ENCODE measurements at regions not wholly inside any gene's neighbourhood (a gene's known extent, or its start where the extent isn't known, plus 50 kb on each side); places are given as distances from the start of the nearest gene placed in this dataset.
A peak's percentile ranks its signal among the peaks of the same experiment; 100 is the strongest.

DNA sequence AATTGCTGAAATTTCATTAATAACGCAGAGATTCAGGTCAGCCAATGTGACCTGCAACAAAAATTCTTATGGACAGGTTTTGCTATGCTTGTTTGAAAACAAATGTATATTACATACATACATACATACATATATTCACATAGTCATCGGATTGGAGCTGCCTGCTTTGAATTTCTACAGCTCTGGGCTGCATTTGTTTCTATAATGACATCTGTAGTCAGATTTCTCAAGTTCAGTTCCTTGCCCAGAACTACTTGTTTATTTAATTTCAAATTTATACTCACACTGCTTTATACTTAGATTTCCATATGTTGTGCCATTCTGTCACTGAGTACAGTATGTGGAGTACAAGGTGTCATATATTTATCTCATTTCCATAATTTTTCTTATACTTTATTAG is 2775.0 kb downstream of the PCDH9 start:
- no peak for DNase-seq (ENCODE audit: extremely low read depth in 1 of 11, low read depth in 9 of 11, low spot score in 4 of 11)

DNA sequence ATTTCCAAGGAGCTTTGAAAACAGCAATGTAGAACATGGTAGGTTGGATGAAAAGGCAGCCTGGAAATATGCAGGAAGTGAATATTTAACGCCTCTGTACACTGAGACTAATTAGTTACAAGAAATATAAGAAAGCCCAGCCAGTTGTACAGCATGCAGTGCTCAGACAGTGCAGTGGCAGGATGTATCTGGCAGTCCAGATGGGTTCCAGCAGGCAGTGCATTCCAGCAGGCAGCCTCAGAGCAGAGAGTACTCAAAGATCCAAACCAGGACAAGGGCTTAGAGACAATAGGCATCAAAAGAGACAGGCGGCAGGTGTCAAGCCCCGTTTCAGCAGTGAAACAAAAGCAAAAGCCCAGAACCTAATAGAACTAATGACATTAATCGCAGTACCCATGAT is 2776.3 kb downstream of the PCDH9 start:
- peak in 1 of 11 donors; percentile 8 for DNase-seq (ENCODE audit: extremely low read depth in 1 of 11, low read depth in 9 of 11, low spot score in 4 of 11)

DNA sequence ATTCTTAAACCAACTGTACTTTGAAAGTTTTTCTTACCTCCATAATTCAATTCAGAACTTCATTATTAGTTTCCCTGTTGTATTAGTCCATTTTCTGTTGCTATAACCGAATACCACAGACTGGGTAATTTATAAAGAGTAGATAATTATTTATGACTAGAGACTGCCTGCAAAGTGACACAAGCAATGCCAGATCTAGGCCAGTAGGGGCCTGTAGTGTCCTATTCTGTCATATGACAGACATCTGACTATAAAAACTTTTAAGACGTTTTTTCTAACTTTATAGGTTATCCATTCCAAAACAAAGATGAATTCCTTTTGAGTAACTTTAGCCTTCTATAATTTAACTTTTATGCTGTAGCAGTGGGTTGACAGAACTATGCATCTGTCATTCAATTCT is 2783.8 kb downstream of the PCDH9 start:
- no peak for DNase-seq (ENCODE audit: extremely low read depth in 1 of 11, low read depth in 9 of 11, low spot score in 4 of 11)

DNA sequence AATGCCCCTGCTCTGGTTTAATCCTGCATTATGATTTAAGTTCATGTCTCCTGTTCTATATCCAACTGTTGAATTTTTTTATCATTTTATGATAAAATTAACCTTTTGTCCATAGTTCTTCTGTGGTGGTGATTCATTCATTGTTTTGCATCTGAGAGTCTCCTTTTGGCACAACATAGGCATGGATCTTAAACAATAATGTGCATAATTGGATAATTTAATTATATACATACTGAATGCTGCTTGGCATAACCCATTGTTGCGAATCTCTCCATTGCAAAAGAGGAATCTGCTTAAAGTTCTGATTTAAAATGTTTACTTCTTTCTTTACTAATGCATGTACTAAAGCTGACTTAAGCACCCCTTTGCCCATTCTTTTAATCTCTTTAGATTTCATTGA is 2788.4 kb downstream of the PCDH9 start:
- DNase-seq (ENCODE audit: extremely low read depth in 1 of 11, low read depth in 9 of 11, low spot score in 4 of 11): no peak

DNA sequence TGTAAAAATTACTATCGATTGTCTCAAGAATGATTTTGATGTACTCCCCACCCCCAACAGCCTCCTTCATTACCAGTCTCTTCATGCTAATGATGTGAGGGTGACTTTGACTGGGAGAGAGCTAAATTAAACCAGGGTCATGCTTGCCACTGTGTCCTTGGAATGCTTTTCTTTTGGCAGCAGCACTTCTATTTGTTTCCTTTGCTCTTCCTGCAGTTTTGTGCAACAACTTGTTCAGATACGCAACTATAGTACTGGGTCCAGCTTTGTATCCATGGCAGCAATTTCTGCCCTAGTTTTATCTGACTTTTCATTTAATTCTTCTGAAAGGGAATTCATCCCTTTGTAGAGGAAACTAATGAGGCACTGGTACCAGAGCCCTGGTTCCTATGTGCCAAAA is 2792.1 kb downstream of the PCDH9 start:
- no peak for DNase-seq (ENCODE audit: extremely low read depth in 1 of 11, low read depth in 9 of 11, low spot score in 4 of 11)

DNA sequence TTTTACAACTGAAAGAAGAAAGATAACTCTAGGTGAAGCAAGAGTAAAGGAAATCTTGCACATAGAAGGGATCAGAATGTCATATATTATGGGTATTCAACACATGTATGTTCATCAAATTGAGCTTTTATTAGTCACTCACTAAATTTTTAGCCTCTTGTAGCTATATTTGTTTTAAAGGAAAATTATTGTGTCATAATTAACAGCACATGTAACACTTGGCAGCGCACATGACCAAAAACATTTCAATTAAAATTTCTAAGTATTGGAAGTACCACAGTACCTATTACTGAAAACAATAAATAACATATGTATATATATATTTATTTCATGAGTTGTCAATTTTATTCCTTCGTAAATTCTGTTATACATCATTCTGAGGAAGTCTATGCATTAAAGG is 2800.4 kb downstream of the PCDH9 start:
- no peak for DNase-seq (ENCODE audit: extremely low read depth in 1 of 11, low read depth in 9 of 11, low spot score in 4 of 11)

DNA sequence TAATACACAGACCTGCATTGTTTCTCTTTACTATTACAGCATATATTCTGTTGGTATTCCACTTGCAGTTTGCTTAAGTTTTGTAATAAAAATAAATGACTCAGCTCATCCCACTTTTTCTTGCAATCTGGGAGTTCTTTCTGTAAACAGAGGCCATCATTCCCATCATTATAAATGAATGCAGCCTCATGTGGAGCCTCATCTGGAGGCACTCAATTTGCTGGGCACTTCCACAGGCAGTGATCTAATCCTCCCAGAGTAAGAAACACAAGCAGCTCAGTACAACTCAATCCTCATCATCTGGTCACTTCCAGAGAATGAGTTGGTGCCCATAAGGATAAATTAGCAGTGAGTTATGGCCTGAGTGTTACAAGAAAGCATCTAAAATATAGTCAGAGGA is 2801.9 kb downstream of the PCDH9 start:
- no peak for DNase-seq (ENCODE audit: extremely low read depth in 1 of 11, low read depth in 9 of 11, low spot score in 4 of 11)

DNA sequence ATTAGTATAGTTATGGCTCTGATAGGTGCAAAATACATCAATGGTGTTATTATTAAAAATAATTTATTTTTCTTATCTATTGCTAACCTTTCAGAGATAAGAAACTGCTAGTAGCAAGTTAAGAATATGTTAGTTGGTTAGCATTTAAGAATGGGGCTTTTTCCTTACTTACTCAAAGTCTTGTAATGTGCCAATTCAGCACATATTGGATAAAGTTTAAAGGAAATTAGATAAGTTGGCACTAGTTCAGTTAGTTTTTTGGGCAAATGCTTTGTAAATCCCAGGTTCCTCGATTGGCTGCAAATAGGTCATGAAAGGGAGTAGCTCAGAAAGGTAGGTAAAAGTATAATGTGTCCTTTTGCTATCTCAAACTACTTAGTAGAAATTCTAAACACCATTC is 2806.7 kb downstream of the PCDH9 start:
- no peak for DNase-seq (ENCODE audit: extremely low read depth in 1 of 11, low read depth in 9 of 11, low spot score in 4 of 11)

DNA sequence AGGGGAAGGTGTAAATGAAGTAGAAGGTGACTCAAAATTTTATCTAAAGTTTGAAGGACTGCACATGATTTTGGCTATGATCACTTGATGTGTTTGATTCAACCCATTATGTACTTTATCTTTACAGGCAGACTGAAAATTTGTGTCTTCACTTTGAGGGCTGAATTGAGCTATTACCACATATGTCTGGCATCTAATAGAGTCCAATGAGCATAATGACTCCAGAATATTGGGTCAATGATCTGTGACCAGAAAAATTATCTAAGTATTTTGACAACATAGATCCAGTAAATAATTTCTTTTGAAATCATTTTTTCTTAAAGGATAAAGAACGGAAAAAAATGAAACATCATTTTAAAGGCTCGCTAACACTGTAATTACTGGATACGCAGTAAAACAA is 2810.0 kb downstream of the PCDH9 start:
- no peak for DNase-seq (ENCODE audit: extremely low read depth in 1 of 11, low read depth in 9 of 11, low spot score in 4 of 11)

DNA sequence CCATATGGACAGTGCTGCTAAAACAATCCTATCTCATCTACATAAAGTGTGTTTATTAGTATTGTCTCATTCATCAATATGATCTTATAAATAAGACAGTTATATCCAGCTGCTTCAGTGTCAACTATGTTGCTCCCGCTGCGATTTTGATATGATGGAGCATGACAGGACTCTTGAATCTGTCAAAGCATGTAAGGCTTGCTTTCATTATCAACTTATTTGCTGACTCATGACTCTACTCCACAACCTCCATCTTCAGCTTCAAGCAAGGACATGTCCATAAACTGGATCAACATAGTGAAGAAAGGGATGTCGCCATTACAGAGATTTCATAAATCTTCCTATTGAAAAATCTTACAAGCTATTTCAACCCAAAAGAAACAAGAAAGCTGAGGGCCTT is 2812.6 kb downstream of the PCDH9 start:
- DNase-seq (ENCODE audit: extremely low read depth in 1 of 11, low read depth in 9 of 11, low spot score in 4 of 11): no peak

DNA sequence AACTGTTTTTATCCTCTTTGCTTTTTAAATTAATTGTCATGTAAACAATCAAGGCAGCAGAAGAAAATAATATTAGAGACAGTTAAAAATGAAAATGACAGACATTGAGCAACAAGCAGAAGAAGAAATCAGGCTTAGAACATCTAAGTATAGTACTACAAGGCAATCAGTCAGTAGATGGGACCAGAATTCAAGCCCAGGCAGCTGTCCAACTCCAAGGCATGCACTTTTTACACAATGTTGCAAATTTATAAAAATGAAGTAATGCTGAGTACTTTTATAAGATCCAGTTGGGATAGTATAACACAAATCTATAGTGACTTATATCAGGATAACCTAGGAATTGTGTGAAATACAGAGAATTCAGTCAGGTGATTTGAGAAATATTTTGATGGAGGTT is 2815.8 kb downstream of the PCDH9 start:
- DNase-seq (ENCODE audit: extremely low read depth in 1 of 11, low read depth in 9 of 11, low spot score in 4 of 11): no peak

DNA sequence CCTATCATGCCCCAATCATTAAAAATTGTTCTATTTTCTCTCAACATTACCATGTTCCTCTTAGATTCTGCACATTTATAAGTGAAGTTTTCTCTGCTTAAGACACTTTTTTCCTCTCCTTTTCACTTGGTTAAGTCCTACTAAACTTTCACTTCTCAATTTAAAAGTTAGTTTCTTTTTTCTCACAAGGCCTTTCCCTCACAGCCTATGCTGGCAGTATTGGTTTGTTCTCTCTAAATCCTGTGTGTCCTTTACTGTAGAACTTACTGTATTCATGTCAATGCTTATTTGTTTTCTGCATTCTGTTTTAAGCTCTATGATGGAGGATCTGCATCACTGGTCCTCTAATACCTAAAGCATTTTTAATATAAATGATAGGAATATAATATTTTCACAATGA is 2816.6 kb downstream of the PCDH9 start:
- no peak for DNase-seq (ENCODE audit: extremely low read depth in 1 of 11, low read depth in 9 of 11, low spot score in 4 of 11)

DNA sequence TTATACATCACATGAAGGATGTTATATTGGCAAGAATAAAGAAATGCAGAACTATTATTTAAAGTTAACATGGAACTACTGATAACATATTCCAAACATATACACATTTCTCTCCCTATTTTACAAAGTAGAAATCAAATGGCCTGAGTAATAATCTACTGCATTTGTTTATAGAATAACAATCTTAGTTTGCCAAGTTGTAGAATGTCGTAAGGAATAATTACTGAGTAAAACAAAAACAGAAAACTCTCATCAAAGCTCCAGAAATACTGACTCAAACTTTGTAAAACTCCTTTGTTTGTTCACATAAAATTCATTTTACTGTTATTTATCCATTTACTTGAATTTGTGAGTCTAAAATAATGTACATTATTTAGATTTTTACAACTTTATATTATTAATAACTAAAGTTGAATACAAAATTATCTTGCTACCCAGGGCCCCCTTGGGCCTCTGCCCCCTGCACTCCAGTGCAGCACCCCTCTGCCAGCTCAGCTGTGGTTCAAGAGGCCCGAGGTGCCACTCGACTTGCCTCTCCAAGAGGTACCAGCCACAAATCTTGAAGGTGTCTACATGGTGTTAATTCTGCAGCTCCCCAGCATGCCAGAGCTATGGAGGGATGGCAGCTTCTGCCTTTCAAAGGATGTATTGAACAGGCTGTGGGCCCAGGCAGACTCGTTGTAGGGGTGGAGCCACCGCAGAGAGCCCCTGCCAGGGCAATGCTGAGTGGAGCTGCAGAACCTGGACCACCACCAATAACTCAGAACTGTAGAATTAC is 2819.7 kb downstream of the PCDH9 start:
- DNase-seq (ENCODE audit: extremely low read depth in 1 of 11, low read depth in 9 of 11, low spot score in 4 of 11): no peak

DNA sequence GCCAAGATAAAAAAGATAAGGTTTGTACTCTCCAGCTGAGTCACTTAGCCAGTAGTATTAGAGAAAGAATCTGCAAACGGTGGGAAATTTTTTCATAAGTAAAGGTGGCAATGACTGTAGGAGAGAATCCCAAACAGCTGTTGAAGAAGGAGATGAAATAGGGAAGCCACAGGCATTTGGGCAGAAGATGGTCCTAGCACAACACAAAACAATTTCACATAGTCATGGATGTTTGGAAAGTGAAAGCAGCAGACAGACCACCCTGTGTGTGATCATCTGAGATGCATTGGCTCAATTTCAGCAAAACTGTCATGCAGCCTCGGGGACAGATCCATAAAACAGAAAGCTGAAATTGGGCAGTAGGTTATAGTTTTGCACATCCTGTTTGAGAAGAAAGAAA is 2832.4 kb downstream of the PCDH9 start:
- no peak for DNase-seq (ENCODE audit: extremely low read depth in 1 of 11, low read depth in 9 of 11, low spot score in 4 of 11)

DNA sequence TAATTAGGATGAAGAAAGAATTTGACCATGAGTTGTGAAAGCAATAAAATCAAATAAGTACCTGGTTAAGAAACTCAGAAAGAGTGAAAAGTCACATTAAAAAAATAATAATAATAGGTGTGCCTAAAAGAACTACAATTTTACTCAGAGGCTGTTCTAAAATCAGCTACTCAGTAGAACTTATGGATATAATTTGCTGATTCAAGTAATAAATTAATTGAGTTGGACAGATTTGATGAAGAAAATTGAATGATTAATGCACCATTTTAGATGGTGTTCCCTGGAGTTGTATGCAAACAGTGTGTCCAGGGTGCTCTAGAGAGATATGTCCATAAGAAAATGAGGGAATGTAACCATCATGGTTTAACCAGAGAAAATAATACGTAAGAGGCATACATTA is 2852.5 kb downstream of the PCDH9 start:
- no peak for DNase-seq (ENCODE audit: extremely low read depth in 1 of 11, low read depth in 9 of 11, low spot score in 4 of 11)

DNA sequence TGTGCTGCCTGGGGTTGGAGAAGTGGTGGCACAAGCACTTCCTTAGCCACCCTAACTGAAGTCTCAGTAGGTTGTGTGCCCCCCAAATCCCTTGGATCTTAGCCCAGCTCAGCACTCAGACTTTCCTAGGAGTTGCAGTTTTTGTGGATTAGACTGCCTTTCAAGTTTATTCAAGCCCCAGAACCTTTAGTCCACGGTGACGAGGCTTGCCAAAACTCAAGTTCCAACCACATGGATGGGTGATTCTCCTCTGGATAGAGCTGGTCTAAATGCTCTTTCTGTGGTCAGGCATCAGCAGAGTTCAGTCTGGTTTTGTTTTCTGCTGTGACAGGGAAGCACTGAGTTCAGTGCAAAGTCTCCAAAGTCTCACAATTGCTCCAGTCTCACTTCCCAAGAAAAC is 2858.7 kb downstream of the PCDH9 start:
- DNase-seq (ENCODE audit: extremely low read depth in 1 of 11, low read depth in 9 of 11, low spot score in 4 of 11): no peak

DNA sequence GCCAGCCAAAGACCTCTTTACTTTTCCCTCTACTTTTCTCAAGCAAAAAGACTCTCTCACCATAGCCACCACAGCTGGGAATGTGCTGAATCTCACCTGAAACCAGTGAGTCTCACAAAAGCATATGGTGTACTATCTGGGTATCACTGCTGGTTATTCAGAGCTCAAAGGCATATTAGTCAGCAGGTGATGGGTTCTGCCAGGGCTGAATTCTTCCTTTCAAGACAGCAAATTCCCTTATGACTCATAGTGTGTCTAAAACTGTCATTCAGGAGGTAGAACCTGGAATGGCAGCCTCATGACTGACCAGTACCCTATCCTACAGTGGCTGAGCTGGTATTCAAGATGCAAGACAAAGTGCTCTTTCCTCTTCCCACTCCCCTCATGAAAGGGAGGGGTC is 2859.1 kb downstream of the PCDH9 start:
- DNase-seq (ENCODE audit: extremely low read depth in 1 of 11, low read depth in 9 of 11, low spot score in 4 of 11): no peak

DNA sequence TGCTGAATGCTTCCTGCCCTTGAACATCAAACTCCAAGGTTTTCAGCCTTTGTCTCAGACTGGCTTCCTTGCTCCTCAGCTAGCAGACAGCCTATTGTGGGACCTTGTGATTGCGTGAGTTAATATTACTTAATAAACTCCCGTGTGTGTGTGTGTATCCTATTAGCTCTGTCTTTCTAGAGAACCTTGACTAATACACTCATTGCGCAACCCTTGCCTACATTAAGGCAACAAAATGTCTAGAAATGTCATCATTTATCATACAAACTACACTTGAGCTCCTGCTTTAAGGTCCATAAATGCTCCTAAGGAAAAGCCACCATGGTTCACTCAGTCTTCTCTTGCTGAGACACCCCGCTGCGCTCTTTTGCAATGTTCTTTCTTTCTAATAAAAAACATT is 2861.0 kb downstream of the PCDH9 start:
- no peak for DNase-seq (ENCODE audit: extremely low read depth in 1 of 11, low read depth in 9 of 11, low spot score in 4 of 11)

DNA sequence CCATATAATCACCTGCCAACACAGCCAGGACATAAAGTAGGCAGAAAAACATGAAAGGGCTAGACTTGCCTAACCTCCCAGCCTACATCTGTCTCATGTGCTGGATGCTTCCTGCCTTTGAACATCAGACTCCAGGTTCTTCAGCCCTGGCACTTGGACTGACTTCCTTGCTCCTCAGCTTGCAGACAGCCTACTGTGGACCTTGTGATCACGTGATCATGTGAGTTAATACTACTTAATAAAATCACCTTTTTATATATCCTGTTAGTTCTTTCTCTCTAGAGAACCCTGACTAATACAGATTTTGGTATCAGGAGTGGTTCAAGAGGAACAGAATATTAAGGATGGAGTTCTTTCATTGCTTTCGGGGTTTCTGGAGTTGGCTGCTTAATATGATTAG is 2867.6 kb downstream of the PCDH9 start:
- DNase-seq (ENCODE audit: extremely low read depth in 1 of 11, low read depth in 9 of 11, low spot score in 4 of 11): no peak

DNA sequence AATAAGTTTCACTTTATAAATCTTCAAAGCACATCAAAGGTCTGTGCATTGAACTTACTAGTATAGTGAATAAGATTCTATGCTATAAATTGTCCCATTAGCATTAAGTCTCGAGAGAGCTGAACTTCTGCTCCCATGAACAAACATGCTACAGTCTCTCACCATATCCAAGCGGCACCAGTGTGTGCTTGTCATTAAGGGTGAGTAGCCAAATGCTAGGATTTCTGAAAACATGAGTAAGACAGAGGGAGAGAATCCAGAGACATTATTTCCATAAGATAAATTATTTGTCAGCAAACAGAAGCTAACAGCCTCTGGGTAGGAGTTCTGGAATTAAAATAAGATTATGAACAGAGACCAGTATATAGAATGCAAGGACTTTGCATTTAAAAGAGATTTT is 2882.5 kb downstream of the PCDH9 start:
- DNase-seq (ENCODE audit: extremely low read depth in 1 of 11, low read depth in 9 of 11, low spot score in 4 of 11): no peak

DNA sequence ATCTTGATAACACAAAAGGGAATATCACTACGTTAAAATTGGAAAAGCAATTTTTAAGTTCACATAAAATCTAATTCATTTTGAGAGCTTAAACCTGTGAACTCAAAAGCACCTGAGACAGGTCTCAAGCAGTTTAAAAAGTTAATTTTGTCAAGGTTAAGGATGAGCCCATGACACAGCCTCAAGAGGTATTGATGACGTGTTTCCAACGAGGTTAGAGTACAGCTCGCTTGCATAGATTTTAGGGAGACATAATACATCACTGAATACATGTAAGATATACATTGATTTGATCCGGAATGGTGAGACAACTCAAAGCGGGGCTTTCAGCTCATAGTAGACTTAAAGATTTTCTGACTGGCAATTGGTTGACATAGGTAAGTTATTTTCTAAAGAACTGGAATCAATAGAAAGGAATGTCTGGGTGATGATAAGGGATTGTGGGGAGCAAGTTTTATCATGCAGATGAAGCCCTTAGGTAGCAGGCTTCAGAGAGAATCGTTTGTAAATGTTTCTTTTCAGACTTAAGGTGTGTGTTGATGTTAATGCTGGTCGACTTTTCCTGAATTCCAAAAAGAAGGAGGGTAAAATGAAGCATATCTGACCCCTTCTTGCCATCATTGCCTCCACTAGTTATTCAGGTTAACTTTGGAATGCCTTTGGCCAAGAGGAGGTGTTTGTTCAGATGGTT is 2890.6 kb downstream of the PCDH9 start:
- no peak for DNase-seq (ENCODE audit: extremely low read depth in 1 of 11, low read depth in 9 of 11, low spot score in 4 of 11)

Measured in renal cortex interstitium (tissue), 11 donors.